SK-N-DZ (cell line): ENCODE measurements at regions not wholly inside any gene's neighbourhood (a gene's known extent, or its start where the extent isn't known, plus 50 kb on each side); places are given as distances from the start of the nearest gene placed in this dataset.
"Not testable (repeated sequence)": the region's sequence is repeated elsewhere in the genome, so short reads cannot be mapped to it uniquely, and the experiment has no call there.

Experiments
- DNase-seq: peaks from one replicate; pipeline ENCODE4 v3.0.0-alpha.2; 2015; ENCODE audit warnings: low spot score

- no peak for DNase-seq
These were observed 193.6 kb upstream of the ANKRD55 start for GRCh38 chr5:56426693-56427092.

DNA sequence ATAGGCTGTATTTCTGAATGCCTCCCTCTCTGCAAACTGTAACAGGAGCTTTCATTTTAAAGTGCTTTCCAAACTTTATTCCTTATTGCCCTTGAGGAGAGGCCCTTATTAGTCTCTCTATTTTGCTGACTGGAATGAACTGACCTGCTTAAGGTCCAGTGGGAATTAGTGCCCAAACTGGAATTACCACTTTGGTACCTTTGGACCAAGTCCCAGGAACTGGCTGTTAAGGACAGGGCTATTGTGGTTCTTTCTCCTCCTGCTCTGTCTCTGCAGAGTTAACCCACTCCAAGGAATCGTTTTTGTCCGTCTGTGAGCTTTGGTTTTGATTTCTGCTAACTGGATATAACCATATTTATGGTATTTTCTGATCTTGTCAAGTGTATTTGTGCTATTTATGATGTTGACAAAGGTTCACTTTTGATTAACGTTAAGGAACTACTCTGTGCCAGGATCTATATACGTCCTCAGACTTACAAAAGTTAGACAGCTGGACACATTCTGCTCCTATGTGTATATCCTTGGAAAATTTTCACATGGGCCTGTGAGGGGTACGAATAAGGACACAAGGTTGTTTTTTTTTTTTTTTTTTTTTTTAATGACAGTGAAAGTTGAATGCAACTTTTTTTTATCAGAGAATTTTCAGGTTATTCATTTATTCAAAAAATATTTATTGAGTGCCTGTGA, 189.1 kb upstream of the ANKRD55 start:
- no peak for DNase-seq

DNA sequence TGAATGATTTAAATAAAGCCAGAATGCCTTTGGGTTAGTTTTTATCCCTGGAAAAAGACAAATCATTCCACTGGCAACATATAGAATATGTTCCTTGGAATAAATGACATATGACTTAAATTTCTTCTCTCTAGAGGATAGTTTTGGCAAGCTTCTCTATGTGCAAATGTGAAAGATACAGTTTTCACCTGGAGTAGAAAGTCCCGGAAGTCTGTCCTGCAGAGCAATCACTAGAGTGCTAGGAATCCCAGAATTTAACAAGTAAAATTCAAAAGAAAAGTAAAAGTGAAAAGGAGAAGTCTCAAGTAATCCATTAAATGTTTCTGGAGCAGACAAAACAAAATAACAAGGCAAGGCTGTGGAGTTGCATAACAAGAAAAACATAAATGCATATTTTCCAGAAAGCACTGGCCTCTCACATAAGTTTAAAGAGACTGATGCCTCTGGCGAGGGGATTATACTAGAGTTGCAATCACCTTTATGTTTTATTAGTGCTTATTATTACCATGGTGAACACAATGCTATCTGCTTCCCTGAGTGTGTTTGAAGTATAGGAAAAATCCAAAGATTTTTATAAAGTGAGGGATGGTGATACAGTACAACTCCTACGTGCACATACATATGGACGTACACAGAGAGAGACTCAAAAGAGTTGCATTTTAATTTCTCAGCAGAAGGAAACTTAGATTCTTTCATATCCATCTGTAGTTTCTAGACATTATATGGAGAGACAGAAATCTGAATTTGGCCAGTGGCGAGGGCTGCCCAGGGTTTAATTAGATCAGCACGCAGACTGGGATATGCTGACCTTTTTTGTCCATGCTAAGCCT, 188.3 kb upstream of the ANKRD55 start:
- DNase-seq, result no peak

- DNase-seq, result no peak
These were observed 187.2 kb upstream of the ANKRD55 start for GRCh38 chr5:56420323-56420722.

- no peak for DNase-seq
These were observed 186.5 kb upstream of the ANKRD55 start for GRCh38 chr5:56419667-56420066.

- DNase-seq, result no peak
These were observed 182.2 kb upstream of the ANKRD55 start for GRCh38 chr5:56415356-56415765.

GRCh38 chr5:56414066-56414465, 180.9 kb upstream of the ANKRD55 start:
- no peak for DNase-seq

DNA sequence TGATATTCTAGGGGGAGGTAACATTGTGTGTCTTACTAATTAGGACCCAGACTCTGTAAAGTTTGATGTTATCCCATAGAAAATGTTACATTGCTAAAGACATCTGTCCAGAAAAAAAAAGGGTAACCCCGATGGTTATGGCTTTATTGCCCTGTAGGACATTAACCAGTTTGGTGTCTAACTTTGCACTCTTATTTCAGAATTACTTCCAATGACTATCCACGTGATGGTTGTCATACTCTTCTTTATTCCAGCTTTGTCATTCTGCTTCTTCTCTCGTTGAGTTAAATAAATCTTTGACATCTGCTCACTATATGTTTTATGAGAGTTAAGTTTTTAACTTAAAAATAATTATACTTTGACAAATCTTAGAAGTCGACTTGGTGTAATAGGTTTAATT, 180.4 kb upstream of the ANKRD55 start:
- no peak for DNase-seq

DNA sequence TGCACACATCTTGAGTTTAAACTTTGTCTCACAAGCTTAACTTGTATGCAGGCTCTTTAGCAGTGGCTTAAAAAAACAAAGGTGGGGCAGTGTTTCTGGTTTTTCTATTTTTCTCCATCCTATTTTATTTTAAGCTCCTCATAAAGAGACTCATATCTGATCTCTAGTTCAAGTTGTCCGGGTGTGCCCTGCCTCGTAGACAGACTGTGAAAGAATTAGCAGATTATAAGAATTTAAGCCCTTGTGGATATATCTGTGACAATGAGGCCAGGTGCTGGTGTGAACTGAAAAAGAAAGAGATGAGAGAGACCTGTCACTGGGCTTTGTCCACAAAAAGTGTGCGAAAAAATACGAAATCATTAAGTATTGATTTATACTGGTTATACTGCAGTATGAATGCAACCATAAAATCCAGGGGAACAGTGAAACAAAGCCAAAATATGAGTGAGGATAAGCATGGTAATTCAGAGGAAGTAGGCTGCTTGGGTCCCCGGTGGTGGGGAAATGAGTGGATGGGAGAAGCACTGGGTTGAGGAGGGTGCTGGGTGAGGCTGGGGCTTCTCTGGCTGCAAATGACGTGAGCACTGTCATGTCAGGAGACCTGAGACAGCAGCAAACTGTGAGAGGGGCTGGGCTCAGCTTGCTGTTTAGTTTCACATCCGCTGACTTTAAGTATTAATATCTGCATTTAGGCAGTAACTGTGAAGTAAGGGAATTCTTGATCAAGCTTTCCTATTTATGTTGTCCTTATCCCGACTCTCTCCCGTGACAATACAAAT, 179.7 kb upstream of the ANKRD55 start:
- DNase-seq, result no peak

DNA sequence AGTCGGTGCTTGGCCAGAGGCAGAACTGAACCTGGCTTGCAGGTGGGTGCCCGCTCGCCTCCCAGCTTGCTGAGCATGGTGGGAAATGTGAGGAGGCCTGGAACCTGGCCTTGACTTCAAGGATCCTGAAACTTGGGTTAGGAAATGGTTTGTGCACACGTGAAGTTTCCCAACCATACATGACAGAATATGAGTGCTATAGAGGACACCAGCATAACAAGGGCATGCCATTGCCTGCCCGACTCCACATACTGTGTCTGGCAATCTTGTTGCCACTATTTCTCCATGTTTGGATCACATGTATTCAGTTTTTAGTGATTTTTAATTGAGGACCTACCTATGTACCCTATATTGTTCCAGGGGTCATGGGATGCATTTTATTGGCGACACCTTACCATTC, 177.6 kb upstream of the ANKRD55 start:
- DNase-seq, result no peak

GRCh38 chr5:56409331-56410190, 176.4 kb upstream of the ANKRD55 start:
- peak; percentile 5 for DNase-seq

GRCh38 chr5:56406838-56407237, 173.7 kb upstream of the ANKRD55 start:
- DNase-seq, result no peak

DNA sequence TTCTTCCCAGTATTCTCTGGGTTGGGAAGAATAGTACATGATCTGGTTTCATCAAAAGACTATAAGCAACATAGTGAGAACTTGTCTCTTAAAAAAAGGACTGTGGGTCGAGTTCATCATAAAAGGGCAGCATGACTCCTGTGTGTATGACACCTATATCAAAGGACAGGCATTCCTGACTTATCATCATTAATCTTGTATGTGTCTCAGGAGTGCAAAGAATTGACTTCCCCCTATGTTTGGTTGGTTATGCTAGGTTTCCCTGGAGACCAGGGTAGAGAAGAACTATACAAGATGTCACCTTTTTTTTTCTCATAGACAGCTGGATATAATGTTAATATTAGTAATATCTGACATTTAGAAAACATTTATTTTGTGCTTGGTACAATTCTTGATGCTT, 173.1 kb upstream of the ANKRD55 start:
- no peak for DNase-seq

DNA sequence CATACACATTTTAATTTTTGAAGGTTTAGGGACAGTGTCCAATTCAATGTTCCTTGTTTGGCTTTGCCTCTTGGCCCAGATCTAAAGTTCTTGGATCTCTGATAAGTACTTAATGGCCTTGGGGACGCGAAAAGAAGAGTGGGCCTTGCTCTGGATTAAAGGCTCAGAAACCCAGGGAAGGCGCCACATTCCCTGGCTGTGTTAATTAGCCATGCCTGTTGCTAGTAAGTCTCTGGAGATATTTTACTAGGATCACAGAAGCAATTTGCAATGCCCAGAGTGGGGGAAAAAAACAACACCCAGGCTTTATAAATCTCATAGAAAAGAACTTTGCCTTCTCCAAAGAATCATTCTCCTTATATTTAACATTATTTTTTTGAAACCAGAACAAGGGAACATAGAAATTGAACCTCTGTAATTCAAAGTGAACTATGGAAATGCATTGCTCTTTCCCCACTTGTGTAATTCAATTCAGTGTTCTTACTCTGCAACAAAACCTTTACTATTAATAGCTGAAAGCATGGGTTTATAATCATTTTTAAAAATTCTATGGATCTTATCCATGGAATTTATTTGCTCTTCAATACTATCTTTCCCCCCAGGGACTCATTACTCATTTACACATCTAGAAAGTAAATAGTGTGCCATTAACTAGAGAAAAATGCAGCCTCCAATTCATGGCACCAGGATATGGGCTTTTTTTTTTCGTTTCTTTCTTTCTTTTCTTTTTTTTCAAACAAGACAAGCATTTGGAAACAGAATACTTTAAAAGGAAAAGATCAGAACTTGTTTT, 172.2 kb upstream of the ANKRD55 start:
- DNase-seq, result no peak

- DNase-seq, result no peak
These were observed 169.4 kb upstream of the ANKRD55 start for GRCh38 chr5:56402266-56403220.

DNA sequence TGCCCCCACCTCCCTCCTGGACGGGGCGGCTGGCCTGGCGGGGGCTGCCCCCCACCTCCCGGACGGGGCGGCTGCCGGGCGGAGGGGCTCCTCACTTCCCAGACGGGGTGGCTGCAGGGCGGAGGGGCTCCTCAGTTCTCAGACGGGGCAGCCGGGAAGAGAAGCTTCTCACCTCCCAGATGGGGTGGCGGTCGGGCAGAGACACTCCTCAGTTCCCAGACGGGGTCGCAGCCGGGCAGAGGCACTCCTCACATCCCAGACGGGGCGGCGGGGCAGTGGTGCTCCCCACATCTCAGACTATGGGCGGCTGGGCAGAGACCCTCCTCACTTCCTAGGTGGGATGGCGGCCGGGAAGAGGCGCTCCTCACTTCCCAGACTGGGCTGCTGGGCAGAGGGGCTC, 164.7 kb upstream of the ANKRD55 start:
- not testable (repeated sequence) for DNase-seq

GRCh38 chr5:56396634-56397033, 163.5 kb upstream of the ANKRD55 start:
- DNase-seq, result no peak

GRCh38 chr5:56389261-56389660, 156.1 kb upstream of the ANKRD55 start:
- no peak for DNase-seq

DNA sequence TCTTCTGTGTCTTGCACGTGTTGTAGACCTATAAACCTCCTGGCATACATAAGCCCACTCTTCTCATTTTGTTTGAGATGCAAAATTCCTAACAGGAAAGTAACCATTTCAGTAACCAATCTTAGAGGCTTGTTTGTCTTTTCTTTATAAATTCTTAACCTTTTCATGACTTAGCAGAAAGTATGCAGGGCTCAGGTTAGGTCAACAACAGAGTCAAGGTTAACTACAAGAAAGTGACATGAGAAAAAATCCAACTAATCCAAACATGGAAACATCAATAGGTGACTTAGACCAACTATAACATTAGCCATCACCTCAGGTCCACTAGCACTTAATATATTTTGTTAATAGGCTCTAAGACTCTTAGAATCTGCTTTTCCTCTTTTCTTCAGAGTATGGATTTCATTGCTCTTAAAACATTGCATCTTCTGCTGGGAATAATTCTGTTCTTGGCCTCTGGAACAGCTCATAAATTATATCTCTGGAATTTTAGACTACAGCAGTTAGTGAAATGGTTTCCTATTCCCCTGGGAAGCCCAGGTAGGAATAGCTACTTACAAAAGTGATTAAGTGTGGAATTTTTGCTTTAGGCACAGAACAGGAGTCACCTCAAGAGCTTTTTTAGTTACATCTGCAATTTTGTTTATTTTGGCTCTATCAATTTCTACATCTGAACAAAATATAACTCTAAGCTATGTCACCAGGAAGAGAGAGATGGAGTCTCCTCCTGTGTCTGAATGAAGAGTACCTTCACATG, 155.3 kb upstream of the ANKRD55 start:
- no peak for DNase-seq
